ENCODE measurements at regions not wholly inside any gene's neighbourhood (a gene's known extent, or its start where the extent isn't known, plus 50 kb on each side); places are given as distances from the start of the nearest gene placed in this dataset.

DNA sequence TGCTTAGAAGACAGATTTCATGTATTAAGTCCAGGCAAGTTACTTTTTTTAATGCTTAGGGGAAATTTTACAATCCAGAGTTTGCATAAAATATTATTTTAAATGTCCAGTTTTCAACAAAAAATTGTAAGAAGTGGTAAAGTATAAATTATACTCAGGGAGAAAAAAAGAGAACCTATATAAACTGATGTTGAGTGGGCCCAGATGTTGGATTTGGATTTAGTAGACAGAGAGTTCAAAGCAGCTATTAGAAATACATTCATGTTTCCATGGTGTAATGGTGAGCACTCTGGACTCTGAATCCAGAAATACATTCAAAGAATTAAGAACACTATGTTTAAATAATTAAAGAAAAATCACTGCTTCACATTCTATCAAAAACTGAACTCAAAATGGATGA, 349.9 kb upstream of the ZNF507 start:
- TF ChIP-seq, protein P1, sequence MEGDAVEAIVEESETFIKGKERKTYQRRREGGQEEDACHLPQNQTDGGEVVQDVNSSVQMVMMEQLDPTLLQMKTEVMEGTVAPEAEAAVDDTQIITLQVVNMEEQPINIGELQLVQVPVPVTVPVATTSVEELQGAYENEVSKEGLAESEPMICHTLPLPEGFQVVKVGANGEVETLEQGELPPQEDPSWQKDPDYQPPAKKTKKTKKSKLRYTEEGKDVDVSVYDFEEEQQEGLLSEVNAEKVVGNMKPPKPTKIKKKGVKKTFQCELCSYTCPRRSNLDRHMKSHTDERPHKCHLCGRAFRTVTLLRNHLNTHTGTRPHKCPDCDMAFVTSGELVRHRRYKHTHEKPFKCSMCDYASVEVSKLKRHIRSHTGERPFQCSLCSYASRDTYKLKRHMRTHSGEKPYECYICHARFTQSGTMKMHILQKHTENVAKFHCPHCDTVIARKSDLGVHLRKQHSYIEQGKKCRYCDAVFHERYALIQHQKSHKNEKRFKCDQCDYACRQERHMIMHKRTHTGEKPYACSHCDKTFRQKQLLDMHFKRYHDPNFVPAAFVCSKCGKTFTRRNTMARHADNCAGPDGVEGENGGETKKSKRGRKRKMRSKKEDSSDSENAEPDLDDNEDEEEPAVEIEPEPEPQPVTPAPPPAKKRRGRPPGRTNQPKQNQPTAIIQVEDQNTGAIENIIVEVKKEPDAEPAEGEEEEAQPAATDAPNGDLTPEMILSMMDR (IDR thresholded peaks at IDR 0.05; ENCODE audit: low read length) = no peak
- no peak for TF ChIP-seq EZH2phosphoT487 (IDR thresholded peaks at IDR 0.05; ENCODE audit: low read length)

Measured in MM.1S (cell line).